GM23338 (cell line): ENCODE measurements at regions not wholly inside any gene's neighbourhood (a gene's known extent, or its start where the extent isn't known, plus 50 kb on each side); places are given as distances from the start of the nearest gene placed in this dataset.

Experiments
- CREB1 ChIP-seq: fragments of 250-450 bp; sonication (Bioruptor Pico); IDR thresholded peaks from 2 replicates; pipeline ENCODE4 v1.5.0; 2020; ENCODE audit warnings: low read depth, mild to moderate bottlenecking, moderate library complexity
- CTCF ChIP-seq, 2 experiments: fragments of 200-600 bp in 1 of 2; sonication (generic) in 1 of 2; conservative IDR thresholded peaks; 2 replicates each; pipeline versions ENCODE4 v1.5.1 to v1.6.1; 2016 to 2017; ENCODE audit warnings: antibody characterized with exemption in 2 of 2, low read depth in 2 of 2, mild to moderate bottlenecking in 2 of 2, moderate library complexity in 1 of 2
- ETS1 ChIP-seq: IDR thresholded peaks from 2 replicates; pipeline ENCODE4 v1.6.1; 2016; ENCODE audit warnings: antibody characterized with exemption
- EZH2 ChIP-seq: fragments of 200-600 bp; sonication (generic); IDR thresholded peaks from one replicate; pipeline ENCODE4 v1.8.0; 2017; ENCODE audit warnings: antibody characterized with exemption, mild to moderate bottlenecking, low read depth; ENCODE audit not compliant: unreplicated experiment
- EZH2phosphoT487 ChIP-seq: fragments of 200-600 bp; sonication (generic); IDR thresholded peaks from one replicate; pipeline ENCODE4 v1.8.1; 2018; ENCODE audit warnings: antibody characterized with exemption; ENCODE audit not compliant: unreplicated experiment
- JUNB ChIP-seq: IDR thresholded peaks from one replicate; pipeline ENCODE4 v1.6.1; 2016; ENCODE audit warnings: antibody characterized with exemption; ENCODE audit not compliant: unreplicated experiment
- POLR2AphosphoS5 ChIP-seq: IDR thresholded peaks from 2 replicates; pipeline ENCODE4 v1.6.1; 2016; ENCODE audit warnings: antibody characterized with exemption, low read depth
- ZNF331 ChIP-seq: fragments of 250-450 bp; sonication (Bioruptor Pico); IDR thresholded peaks from 2 replicates; pipeline ENCODE4 v1.5.0; 2020; ENCODE audit warnings: low read depth, mild to moderate bottlenecking, moderate library complexity
- TF ChIP-seq, protein P1 (sequence below): IDR thresholded peaks from one replicate; pipeline ENCODE4 v1.6.1; 2018; ENCODE audit warnings: antibody characterized with exemption; ENCODE audit not compliant: unreplicated experiment

- TF ChIP-seq EZH2phosphoT487 (no peak), CTCF (conservative IDR thresholded peaks at IDR 0.05; ENCODE audit: low read depth in 2 of 2) (no peak), ZNF331 (CRISPR knock-in tag) (no peak), EZH2 (no peak), POLR2AphosphoS5 (no peak), JUNB (no peak), CREB1 (no peak), ETS1 (no peak)
- TF ChIP-seq, protein P1, sequence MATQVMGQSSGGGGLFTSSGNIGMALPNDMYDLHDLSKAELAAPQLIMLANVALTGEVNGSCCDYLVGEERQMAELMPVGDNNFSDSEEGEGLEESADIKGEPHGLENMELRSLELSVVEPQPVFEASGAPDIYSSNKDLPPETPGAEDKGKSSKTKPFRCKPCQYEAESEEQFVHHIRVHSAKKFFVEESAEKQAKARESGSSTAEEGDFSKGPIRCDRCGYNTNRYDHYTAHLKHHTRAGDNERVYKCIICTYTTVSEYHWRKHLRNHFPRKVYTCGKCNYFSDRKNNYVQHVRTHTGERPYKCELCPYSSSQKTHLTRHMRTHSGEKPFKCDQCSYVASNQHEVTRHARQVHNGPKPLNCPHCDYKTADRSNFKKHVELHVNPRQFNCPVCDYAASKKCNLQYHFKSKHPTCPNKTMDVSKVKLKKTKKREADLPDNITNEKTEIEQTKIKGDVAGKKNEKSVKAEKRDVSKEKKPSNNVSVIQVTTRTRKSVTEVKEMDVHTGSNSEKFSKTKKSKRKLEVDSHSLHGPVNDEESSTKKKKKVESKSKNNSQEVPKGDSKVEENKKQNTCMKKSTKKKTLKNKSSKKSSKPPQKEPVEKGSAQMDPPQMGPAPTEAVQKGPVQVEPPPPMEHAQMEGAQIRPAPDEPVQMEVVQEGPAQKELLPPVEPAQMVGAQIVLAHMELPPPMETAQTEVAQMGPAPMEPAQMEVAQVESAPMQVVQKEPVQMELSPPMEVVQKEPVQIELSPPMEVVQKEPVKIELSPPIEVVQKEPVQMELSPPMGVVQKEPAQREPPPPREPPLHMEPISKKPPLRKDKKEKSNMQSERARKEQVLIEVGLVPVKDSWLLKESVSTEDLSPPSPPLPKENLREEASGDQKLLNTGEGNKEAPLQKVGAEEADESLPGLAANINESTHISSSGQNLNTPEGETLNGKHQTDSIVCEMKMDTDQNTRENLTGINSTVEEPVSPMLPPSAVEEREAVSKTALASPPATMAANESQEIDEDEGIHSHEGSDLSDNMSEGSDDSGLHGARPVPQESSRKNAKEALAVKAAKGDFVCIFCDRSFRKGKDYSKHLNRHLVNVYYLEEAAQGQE = no peak
Measured at GRCh38 chr5:159741829-159742322, 174.4 kb upstream of the ADRA1B start.
